PC-9 (cell line): ENCODE measurements at regions not wholly inside any gene's neighbourhood (a gene's known extent, or its start where the extent isn't known, plus 50 kb on each side); places are given as distances from the start of the nearest gene placed in this dataset.

Experiments
- EZH2 ChIP-seq: fragments of 200-600 bp; sonication (generic); IDR thresholded peaks from 2 replicates; pipeline ENCODE4 v1.8.0; 2017; ENCODE audit warnings: antibody characterized with exemption, low read depth
- TF ChIP-seq, protein P1 (sequence below): fragments of 200-600 bp; sonication (generic); conservative IDR thresholded peaks from 2 replicates; pipeline ENCODE4 v1.6.1; 2017; ENCODE audit warnings: mixed run types, antibody characterized with exemption, mild to moderate bottlenecking, moderate library complexity

- TF ChIP-seq, protein P1, sequence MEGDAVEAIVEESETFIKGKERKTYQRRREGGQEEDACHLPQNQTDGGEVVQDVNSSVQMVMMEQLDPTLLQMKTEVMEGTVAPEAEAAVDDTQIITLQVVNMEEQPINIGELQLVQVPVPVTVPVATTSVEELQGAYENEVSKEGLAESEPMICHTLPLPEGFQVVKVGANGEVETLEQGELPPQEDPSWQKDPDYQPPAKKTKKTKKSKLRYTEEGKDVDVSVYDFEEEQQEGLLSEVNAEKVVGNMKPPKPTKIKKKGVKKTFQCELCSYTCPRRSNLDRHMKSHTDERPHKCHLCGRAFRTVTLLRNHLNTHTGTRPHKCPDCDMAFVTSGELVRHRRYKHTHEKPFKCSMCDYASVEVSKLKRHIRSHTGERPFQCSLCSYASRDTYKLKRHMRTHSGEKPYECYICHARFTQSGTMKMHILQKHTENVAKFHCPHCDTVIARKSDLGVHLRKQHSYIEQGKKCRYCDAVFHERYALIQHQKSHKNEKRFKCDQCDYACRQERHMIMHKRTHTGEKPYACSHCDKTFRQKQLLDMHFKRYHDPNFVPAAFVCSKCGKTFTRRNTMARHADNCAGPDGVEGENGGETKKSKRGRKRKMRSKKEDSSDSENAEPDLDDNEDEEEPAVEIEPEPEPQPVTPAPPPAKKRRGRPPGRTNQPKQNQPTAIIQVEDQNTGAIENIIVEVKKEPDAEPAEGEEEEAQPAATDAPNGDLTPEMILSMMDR = no peak
- TF ChIP-seq EZH2 = no peak
Observed at GRCh38 chr5:165039748-165040147, 1534.3 kb downstream of the MAT2B start.
